ENCODE measurements at regions not wholly inside any gene's neighbourhood (a gene's known extent, or its start where the extent isn't known, plus 50 kb on each side); places are given as distances from the start of the nearest gene placed in this dataset.

DNA sequence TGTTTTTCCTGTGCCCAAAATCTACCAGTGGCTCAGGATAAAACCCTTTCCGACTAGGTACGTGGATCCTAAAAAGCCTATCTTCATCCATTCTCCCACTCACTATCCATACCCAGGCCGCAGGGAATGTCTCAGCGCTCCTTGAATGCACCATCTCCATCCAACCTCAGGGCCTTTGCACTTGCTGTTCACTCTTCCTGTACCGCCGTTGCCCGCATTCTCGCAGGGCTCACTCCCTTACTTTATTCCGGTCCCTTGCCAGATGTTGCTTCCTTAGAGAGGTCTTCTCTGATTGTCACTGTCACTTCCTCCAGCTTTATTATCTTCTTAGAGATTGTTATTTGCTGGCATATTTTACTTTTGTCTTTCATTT is 93.3 kb upstream of the ZNF536 start:
- ATAC-seq (no peak), DNase-seq (no peak)
- 87 to 88% methylated on average over 9 of the region's 9 CpGs for WGBS, 2 donors
- H3K4me3 ChIP-seq: no peak overlapping the region
- no peaks in the 10 kb centered on the region for H3K4me1 ChIP-seq
- no peaks in the 10 kb centered on the region for H3K36me3 ChIP-seq (replicated peaks in 1 of 2; ENCODE audit: insufficient read depth in 1 of 2, low read depth in 2 of 2)
- no peaks in the 10 kb centered on the region for H3K9me3 ChIP-seq
- H3K27ac ChIP-seq: no peak overlapping the region
- intact Hi-C loops (cut with DNase I): no loop called here
- peaks cover 0 to 7% of the 10 kb centered on the region in 2 donors for H3K27me3 ChIP-seq
- TF ChIP-seq, protein P1, sequence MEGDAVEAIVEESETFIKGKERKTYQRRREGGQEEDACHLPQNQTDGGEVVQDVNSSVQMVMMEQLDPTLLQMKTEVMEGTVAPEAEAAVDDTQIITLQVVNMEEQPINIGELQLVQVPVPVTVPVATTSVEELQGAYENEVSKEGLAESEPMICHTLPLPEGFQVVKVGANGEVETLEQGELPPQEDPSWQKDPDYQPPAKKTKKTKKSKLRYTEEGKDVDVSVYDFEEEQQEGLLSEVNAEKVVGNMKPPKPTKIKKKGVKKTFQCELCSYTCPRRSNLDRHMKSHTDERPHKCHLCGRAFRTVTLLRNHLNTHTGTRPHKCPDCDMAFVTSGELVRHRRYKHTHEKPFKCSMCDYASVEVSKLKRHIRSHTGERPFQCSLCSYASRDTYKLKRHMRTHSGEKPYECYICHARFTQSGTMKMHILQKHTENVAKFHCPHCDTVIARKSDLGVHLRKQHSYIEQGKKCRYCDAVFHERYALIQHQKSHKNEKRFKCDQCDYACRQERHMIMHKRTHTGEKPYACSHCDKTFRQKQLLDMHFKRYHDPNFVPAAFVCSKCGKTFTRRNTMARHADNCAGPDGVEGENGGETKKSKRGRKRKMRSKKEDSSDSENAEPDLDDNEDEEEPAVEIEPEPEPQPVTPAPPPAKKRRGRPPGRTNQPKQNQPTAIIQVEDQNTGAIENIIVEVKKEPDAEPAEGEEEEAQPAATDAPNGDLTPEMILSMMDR (IDR thresholded peaks at IDR 0.05): no peak
- no peak for TF ChIP-seq POLR2A (IDR thresholded peaks at IDR 0.05)

DNA sequence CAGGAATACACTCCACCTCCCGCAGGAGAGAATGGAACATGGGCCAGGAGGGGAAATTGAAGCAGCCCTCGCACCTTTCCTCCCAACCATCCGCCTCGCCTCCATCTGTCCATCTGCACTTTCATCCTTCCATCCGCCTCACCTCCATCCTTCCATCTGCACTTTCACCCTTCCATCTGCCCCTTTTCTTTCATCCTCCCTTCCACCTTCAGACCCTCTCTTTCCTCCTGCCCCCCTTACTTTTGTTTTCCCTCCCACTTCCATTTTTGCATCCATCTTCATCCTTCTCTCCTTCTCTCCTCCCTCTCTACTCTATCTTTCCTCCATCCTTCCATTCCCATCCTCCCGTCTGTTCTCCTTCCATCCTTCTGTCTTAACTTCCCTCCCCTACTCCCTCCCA is 92.2 kb upstream of the ZNF536 start:
- intact Hi-C loops (cut with DNase I): no loop called here
- DNase-seq: no peak
- H3K27ac ChIP-seq: no peak overlapping the region
- WGBS, 2 donors: 53 to 71% methylated on average over 6 of the region's 6 CpGs
- no peaks in the 10 kb centered on the region for H3K9me3 ChIP-seq
- H3K4me3 ChIP-seq: no peak overlapping the region
- TF ChIP-seq, protein P1 (IDR thresholded peaks at IDR 0.05): no peak
- no peak for TF ChIP-seq POLR2A (IDR thresholded peaks at IDR 0.05)
- H3K27me3 ChIP-seq: peaks cover 0 to 7% of the 10 kb centered on the region in 2 donors
- no peak for ATAC-seq
- no peaks in the 10 kb centered on the region for H3K36me3 ChIP-seq (replicated peaks in 1 of 2; ENCODE audit: insufficient read depth in 1 of 2, low read depth in 2 of 2)
- H3K4me1 ChIP-seq: no peaks in the 10 kb centered on the region

DNA sequence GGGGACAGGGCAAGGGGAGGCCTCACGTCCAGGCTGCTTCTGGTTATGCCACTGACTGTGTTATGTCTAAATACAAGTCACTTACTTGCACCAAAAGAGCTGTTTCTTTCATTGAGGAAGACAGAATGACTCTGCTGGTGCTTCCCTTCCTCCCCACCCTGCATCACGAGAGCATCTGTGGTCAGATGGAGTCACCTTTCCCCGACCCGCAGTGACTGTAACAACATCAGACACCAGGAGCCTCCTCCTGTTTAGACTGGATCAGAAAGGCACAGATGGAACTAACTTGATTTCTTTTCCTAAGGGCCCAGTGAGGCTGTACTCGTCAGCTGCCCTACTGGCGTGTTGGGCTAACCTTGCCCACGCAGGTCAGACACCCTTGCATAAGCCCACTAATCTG is 90.3 kb upstream of the ZNF536 start:
- TF ChIP-seq, protein P1 (IDR thresholded peaks at IDR 0.05): no peak
- TF ChIP-seq POLR2A (IDR thresholded peaks at IDR 0.05): no peak
- WGBS, 2 donors: 71 to 83% methylated on average over 5 to 7 of the region's 7 CpGs
- DNase-seq: no peak
- H3K9me3 ChIP-seq: no peaks in the 10 kb centered on the region
- H3K4me3 ChIP-seq: no peak overlapping the region
- no peak for ATAC-seq
- H3K36me3 ChIP-seq (replicated peaks in 1 of 2; ENCODE audit: insufficient read depth in 1 of 2, low read depth in 2 of 2): no peaks in the 10 kb centered on the region
- intact Hi-C loops (cut with DNase I): no loop called here
- no peak overlapping the region for H3K27ac ChIP-seq
- peaks cover 0 to 7% of the 10 kb centered on the region in 2 donors for H3K27me3 ChIP-seq
- no peaks in the 10 kb centered on the region for H3K4me1 ChIP-seq

DNA sequence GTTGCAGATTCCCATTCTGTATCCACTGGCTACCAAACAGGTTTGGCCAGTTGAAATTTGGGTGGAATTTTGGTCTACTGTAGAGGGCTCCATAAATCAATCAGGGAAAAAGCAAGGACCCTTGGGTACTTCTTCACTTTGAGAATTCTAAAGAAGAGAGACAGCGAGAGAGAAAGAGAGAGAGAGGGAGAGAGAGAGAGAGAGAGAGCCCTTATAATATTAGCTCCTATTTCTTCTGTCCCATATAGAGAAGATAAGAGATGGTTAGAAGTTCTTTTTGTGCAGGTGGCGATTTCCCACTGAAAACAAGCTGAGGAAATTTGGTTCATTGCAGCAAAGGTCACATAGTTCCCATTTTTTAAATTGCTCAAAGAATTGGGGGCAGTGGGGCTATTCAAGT is 88.6 kb upstream of the ZNF536 start:
- H3K27ac ChIP-seq: no peak overlapping the region
- intact Hi-C loops (cut with DNase I): no loop called here
- DNase-seq (no peak), ATAC-seq (no peak)
- peaks cover 0 to 7% of the 10 kb centered on the region in 2 donors for H3K27me3 ChIP-seq
- no peaks in the 10 kb centered on the region for H3K4me1 ChIP-seq
- no peaks in the 10 kb centered on the region for H3K36me3 ChIP-seq (replicated peaks in 1 of 2; ENCODE audit: insufficient read depth in 1 of 2, low read depth in 2 of 2)
- 33 to 37% methylated on average over 2 of the region's 2 CpGs for WGBS, 2 donors
- H3K4me3 ChIP-seq: no peak overlapping the region
- H3K9me3 ChIP-seq: no peaks in the 10 kb centered on the region
- no peak for TF ChIP-seq POLR2A (IDR thresholded peaks at IDR 0.05)
- TF ChIP-seq, protein P1 (IDR thresholded peaks at IDR 0.05): no peak

DNA sequence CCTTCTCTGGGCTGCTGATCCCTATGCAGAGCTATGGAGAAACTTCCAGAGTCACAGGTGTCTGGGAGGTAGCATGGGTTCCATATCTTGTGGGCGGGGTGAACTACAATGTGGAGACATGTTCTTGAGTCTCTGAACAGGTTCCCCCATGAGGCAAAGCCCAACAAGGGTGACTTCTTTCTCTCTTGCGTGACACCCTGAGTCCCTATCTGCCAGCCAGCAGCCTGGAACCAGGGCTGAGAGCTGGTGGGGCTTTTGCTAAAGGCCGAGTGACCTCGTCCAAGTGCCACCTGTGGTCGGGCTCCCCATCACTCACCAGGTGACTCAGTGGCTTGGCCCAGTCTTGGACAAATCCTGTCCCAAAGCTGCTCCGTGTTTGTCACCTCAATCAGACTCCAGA is 88.0 kb upstream of the ZNF536 start:
- DNase-seq: no peak
- ATAC-seq: no peak
- WGBS, 2 donors: 75 to 89% methylated on average over 1 to 6 of the region's 6 CpGs
- peaks cover 0 to 7% of the 10 kb centered on the region in 2 donors for H3K27me3 ChIP-seq
- H3K9me3 ChIP-seq: no peaks in the 10 kb centered on the region
- no peak for TF ChIP-seq POLR2A (IDR thresholded peaks at IDR 0.05)
- TF ChIP-seq, protein P1 (IDR thresholded peaks at IDR 0.05): no peak
- intact Hi-C loops (cut with DNase I): no loop called here
- H3K4me3 ChIP-seq: no peak overlapping the region
- H3K27ac ChIP-seq: no peak overlapping the region
- H3K36me3 ChIP-seq (replicated peaks in 1 of 2; ENCODE audit: insufficient read depth in 1 of 2, low read depth in 2 of 2): no peaks in the 10 kb centered on the region
- no peaks in the 10 kb centered on the region for H3K4me1 ChIP-seq

Data from body of pancreas (tissue), 4 donors.